ENCODE measurements at regions not wholly inside any gene's neighbourhood (a gene's known extent, or its start where the extent isn't known, plus 50 kb on each side); places are given as distances from the start of the nearest gene placed in this dataset.
A peak's percentile ranks its signal among the peaks of the same experiment; 100 is the strongest.

- DNase-seq (ENCODE audit: low read depth): peak; percentile 0
Observed at GRCh38 chr2:145258903-145259579, 739.1 kb upstream of the ZEB2 start.

GRCh38 chr2:145257931-145258330, 738.0 kb upstream of the ZEB2 start:
- DNase-seq (ENCODE audit: low read depth): no peak

DNA sequence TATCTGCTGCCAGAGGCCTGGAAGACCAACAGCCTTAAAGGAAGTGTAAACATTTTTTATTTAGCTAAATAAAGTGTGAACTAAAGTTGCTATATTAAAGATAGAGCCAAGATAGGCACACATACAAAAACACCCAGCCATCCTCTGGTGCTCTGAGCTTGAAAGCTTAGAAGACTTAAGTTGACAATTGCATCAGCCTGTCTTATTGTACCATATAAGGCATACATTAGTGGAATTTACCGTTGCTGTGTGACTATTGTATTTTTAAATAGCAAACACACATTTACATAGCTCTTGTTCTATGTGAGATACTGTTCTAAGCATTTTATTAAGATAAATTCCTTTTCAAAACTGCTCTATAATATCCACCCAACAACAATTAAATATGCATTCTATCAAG, 736.6 kb upstream of the ZEB2 start:
- DNase-seq (ENCODE audit: low read depth): no peak

GRCh38 chr2:145254291-145254690, 734.4 kb upstream of the ZEB2 start:
- DNase-seq (ENCODE audit: low read depth): no peak

DNA sequence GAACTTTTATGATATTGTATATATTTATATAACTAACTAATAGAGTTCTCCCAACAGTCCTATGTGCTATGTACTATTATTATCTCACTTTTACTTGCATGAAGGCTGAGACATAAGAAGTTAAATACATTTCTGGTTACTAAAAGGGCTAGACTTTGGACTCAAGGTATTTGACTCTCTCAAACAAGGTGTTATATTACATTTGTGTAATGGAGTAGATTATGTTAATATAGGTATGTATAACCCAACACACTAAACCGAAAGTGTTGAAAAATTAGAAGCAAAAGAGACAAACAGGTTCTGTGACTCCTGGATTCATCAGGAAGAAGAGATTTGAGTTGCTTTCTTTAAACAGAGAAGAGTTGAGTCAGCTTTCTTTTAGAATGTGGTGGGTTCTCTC, 733.6 kb upstream of the ZEB2 start:
- no peak for DNase-seq (ENCODE audit: low read depth)

DNA sequence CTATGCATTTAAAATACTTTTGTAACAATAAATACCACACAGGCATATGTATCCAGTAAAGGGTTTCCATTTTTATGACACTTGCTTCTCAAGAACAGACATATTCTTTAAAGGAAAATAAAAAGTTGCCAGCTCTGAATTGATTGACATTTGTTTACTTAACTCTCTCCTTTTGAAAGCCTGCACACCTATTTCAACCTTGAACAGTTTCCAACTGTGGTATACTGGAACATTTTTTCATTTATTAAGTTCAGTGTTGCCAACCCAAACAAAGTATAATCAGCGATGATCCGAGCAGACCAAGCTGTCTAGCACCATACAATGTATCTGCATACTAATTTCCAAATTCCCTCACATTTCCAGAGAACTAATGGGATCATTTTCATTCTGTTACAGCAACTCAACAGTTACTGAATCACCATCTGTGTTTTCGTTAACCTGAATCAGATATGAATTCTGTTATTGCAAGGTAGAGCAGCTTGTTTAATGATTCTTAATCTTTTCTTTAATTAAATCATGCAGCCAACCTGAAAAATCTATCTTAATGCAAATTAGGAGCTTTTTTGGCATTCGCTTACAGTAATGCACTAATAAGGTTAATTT, 725.5 kb upstream of the ZEB2 start:
- no peak for DNase-seq (ENCODE audit: low read depth)

DNA sequence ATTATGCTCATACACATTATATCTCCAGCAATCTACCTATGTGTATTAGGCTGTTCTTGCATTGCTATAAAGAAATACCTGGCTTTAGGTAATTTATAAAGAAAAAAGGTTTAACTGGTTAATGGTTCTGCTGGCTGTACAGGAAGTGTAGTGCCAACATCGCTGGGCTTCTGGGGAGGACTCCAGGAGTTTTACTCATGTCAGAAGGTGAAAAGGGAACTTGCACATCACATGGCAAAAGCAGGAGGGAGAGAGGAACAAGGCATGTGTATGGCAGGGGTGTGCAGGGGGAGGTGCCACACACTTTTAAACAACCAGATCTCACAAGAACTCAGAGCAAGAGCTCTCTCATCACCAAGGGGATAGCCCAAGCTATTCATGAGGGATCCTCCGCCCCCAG, 715.4 kb upstream of the ZEB2 start:
- no peak for DNase-seq (ENCODE audit: low read depth)

GRCh38 chr2:145230546-145230945, 710.6 kb upstream of the ZEB2 start:
- DNase-seq (ENCODE audit: low read depth): no peak

- DNase-seq (ENCODE audit: low read depth): no peak
Observed at GRCh38 chr2:145228506-145228905, 708.6 kb upstream of the ZEB2 start.

DNA sequence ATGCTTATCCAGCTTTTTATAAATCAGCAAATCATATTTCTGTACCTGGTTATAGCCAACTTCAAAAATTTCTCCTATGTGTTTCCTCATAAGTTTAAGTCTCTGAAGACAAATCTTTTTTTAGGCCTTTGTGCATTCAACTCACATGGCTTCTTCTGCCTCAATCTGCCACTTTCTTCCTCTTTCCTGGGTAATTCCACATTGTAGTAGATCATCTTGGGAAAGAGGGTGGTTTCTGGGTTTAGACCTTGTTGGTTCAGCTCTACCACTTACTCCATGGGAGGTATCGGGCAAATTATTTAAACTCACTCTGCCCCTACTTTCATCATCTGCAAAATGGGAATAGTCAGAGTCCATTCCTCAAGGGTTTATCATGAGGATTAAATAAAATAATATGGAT, 707.0 kb upstream of the ZEB2 start:
- DNase-seq (ENCODE audit: low read depth): no peak

GRCh38 chr2:145221516-145221915, 701.6 kb upstream of the ZEB2 start:
- DNase-seq (ENCODE audit: low read depth): no peak

DNA sequence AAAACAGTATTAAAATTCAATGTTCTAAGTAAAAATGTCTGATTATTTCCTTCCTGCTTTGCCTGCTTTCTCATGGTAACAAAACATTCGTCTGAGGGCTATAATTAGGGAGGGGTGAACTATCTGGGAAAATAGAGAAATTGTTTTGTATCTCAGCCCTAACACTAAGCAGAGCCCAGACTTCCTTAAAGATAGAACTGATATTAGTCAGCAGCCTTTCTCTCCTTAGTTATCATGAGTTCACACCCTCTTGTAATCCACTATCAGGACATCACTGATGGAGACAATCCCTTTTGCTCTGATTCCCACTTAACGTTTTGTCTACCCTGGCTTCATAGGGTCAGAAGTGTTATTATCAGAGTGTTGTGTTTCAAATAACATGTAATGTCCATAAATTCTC, 701.1 kb upstream of the ZEB2 start:
- no peak for DNase-seq (ENCODE audit: low read depth)

GRCh38 chr2:145220496-145220895, 700.6 kb upstream of the ZEB2 start:
- no peak for DNase-seq (ENCODE audit: low read depth)

DNA sequence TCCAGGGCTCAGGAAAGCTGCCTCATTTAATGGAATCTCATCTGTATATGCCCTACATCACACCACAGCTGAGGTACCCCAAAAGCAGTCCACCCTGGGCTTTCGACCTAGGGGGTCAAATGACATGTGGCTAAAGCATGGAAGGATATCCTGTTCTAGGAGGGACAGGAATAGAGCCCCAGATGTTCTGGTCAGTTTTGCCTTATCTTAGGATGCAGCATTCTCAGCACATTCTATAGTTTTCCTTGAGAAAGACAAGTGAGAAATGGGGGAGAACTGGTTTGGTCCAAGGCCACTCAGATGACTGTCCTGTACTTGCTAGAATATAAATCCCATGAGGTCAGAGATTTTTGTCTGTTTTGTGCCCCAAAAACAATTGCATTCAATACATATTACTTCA, 688.0 kb upstream of the ZEB2 start:
- DNase-seq (ENCODE audit: low read depth): no peak

DNA sequence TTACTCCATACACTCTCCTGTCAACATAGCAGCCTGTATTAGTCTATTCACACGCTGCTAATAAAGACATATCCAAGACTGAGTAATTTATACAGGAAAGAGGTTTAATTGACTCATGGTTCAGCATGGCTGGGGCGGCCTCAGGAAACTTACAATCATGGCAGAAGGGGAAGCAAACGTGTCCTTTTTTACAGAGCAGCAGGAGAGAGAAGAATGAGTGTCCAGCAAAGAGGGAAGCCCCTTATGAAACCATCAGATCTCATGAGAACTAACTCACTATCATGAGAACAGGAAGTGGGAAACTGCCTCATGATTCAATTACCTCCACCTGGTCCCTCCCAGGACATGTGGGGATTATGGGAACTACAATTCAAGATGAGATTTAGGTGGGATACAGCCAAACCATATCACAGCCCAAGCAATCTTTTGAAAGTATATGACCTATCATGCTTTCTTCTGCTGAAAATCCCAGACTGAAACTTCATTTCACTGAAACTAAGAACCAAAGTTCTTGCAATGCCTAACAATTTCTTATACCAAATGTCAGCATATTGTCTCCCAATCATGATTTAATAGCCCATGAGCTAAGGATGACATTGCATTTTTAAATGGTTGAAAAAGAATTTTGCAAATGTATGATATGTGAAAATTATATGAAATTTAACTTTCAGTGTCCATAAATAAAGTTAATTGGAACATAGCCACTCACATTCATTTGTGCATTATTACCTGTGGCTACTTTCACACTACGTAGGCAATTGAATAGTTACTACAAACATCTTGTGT, 686.8 kb upstream of the ZEB2 start:
- no peak for DNase-seq (ENCODE audit: low read depth)

DNA sequence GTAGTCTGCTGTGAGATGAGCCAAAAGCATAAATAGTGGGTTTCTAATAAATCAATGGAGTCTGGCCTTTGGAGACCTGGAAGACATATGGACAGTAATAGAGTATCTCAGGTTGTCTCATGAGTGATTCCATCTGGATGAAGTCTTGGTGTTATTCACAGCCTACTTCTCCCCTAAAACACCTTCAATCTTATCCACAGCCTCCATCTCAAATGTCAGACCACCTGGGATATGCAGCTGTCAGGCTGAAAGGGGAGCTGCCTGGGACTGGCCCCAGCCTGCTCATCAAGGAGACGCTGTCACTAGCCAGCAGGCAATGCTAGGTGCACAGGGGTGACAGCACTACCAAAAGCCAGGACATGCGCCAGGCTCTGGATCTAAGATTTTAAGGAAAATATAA, 684.0 kb upstream of the ZEB2 start:
- no peak for DNase-seq (ENCODE audit: low read depth)

DNA sequence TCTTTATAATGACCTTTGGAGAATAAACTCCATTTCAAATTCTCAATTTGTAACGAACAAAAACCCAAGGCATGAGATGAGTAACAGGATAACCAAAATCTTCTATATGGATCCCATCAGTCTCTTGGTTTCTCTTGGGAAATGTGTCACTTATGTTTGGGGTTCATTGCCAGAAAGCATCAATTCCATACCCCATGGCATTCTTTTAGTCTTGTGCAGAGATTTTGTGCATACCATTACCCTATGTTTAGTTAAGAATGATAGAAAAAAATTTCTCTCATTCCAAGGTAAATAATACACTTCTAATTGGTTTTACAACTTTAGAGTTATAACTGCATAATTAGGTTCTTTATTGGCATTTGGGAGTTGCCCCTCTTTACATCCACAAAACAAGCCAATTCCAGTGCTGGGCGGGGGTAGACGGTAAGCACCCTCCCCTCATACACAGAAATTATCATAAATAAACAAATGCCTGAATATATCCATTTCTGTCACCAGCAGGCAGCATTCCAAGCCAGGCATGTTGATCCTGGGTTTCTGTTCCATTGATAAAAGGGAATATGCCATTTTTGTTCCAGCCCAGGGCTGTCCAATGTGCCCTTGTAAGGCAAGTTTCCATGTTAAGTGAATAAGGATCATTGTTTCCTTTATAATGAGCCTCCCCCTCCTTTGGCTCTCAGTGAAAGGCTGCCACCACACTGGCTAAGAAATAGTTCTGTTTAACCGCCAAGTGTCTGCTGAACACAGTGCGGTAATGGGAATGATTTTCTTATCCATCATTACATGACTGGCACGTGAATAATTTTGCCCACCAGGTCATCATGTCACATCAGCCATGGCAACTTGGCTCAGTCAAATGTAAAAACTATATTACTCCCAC, 680.1 kb upstream of the ZEB2 start:
- no peak for DNase-seq (ENCODE audit: low read depth)

DNA sequence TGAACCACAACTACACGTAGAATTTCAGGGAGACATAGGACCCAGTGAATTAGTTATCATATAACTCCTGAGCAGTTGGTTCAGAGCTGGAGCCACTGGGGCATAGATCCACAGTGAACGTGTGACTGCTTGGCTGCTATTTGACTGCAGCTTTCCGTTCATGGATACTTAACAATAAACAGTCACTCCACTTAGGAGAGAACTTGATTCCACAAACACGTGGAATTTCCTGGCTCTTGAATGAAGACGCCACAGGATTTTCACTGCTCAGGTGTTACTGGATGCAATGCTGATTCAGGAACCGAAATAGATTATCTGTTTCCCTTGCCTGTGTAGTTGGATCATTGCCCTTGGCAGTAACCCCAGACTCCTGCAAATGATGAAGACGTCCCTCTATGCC, 679.1 kb upstream of the ZEB2 start:
- DNase-seq (ENCODE audit: low read depth): no peak

DNA sequence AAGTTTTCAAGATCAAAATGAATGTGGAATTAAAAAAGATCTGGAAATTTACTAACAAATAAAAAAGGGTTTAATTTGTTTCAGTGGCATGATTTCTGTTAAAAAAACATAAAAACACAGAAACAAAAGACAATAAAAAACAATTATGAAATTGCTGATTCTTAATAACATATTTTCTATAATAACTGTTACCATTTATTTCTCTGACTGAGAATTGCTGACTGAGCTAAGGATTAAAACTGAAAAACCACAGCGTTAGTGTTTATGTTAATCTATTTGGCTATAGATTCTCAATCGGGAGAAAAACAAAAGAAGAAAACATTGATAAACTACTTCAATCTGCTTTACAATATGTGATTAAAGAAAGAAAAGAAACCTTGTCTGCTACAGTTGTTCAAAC, 678.6 kb upstream of the ZEB2 start:
- no peak for DNase-seq (ENCODE audit: low read depth)

DNA sequence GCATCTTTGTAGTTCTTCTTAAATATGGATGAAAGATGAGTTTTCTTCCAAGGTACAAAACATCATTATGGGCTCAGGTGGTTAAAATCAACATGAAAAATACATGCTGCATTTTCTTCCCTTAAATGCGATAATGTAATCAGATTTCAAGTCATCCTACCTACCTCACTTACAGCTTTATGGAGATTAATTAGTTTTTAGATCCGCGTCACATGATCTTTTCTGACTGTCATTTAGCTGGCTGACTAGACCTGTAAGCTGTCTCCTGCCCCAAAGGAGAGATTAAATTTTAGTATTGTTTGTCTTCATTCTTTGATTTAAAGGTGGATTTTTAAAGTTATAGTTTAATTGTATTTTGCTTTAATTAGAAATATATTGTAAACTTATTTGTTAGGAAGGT, 678.0 kb upstream of the ZEB2 start:
- no peak for DNase-seq (ENCODE audit: low read depth)

- DNase-seq (ENCODE audit: low read depth): no peak
Observed at GRCh38 chr2:145194673-145195072, 674.8 kb upstream of the ZEB2 start.

DNA sequence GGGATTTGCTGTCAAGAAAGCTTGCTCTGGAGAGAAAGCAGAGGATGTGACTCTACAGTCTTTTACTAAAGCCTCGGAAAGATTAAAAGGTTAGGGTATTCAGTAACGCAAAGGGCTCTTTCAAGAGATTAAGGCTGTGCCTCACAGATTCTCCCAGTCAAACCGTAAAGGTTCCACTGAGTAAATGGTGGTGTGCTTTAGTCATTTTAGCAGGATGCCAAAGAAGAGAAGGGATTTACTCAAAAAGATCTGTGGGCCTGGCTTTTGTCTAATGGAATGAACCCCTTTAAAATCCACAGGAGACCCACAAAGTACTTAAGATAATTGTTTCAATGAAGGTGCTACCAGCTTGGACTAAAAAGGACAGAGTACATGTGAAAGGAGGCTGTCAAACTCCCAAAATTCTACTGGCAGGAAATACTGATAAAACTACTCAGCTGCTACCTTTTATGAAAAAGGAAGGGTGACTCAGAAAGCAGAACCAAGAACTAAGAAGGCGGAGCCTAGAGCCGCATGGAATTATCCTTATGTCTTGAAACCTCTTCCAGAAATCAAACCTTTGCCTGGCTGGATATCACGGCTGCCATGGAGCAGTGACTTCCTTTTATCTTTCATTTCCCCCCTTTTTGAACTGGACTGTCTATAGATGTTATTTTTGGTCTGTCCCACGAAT, 670.2 kb upstream of the ZEB2 start:
- DNase-seq (ENCODE audit: low read depth): no peak
